Lung (tissue), 11 donors: ENCODE measurements at regions not wholly inside any gene's neighbourhood (a gene's known extent, or its start where the extent isn't known, plus 50 kb on each side); places are given as distances from the start of the nearest gene placed in this dataset.

Experiments
- ATAC-seq: fragments of 200-7000 bp; cut with Tn5 transposase; one replicate; pipeline ENCODE4 v1.9.1; 2020; ENCODE audit warnings: moderate number of reproducible peaks; ENCODE audit not compliant: insufficient read depth, low FRiP score
- DNase-seq, 3 donors: peaks; one replicate each; pipeline ENCODE4 v3.0.0-alpha.2; 2013 to 2017
- H3K27ac ChIP-seq, 2 donors: one replicate each; pipeline ENCODE4 v1.5.1; 2013; ENCODE audit warnings: mild to moderate bottlenecking in 2 of 2, moderate library complexity in 2 of 2, control low read depth in 1 of 2, inconsistent platforms in 1 of 2, low read depth in 1 of 2, low read length in 1 of 2
- H3K27me3 ChIP-seq, 3 donors: one replicate each; pipeline ENCODE4 v1.5.1; 2013; ENCODE audit warnings: low read length in 2 of 3; ENCODE audit not compliant: control insufficient read depth in 3 of 3, insufficient read depth in 3 of 3
- H3K36me3 ChIP-seq, 4 donors: one replicate each; pipeline ENCODE4 v1.5.1; 2013; ENCODE audit warnings: low read length in 4 of 4, mild to moderate bottlenecking in 1 of 4, moderate library complexity in 1 of 4; ENCODE audit not compliant: control insufficient read depth in 4 of 4, insufficient read depth in 4 of 4
- H3K4me1 ChIP-seq, 5 donors: one replicate each; pipeline ENCODE4 v1.5.1; 2013; ENCODE audit warnings: low read length in 5 of 5, mild to moderate bottlenecking in 2 of 5, moderate library complexity in 1 of 5; ENCODE audit not compliant: control insufficient read depth in 5 of 5, insufficient read depth in 5 of 5
- H3K4me3 ChIP-seq: one replicate; pipeline ENCODE4 v1.5.1; 2013; ENCODE audit warnings: mild to moderate bottlenecking, control low read depth, moderate library complexity
- H3K9ac ChIP-seq, 2 donors: one replicate each; pipeline ENCODE4 v1.5.1; 2013; ENCODE audit warnings: low read length in 2 of 2, control low read depth in 1 of 2; ENCODE audit not compliant: insufficient read depth in 1 of 2
- H3K9me3 ChIP-seq, 4 donors: one replicate each; pipeline ENCODE4 v1.5.1; 2013; ENCODE audit warnings: low read length in 3 of 4, mild to moderate bottlenecking in 1 of 4, moderate library complexity in 1 of 4; ENCODE audit not compliant: control insufficient read depth in 4 of 4, insufficient read depth in 3 of 4
- CTCF ChIP-seq: IDR thresholded peaks from 2 replicates; pipeline ENCODE4 v1.5.1; 2012; ENCODE audit warnings: mild to moderate bottlenecking; ENCODE audit errors: control extremely low read depth, extremely low read depth
- whole genome bisulfite sequencing, 2 donors: extraction: QIAGEN DNeasy Blood & Tissue Kit; methylation state at CpG; one replicate each; pipeline ENCODE4 v1.1.7; 2013; 5-methylcytosine and 5-hydroxymethylcytosine counted together
- donor health status: control.
- donor health status: control.
- donor health status: Bipolar disorder and iron deficiency.
- donor health status: healthy.
- donor health status: DM: yes; HTN: yes; CAD: no.

GRCh38 chr7:17497136-17497535 is 198.7 kb downstream of the AHR start:
- no peaks in the 10 kb centered on the region for H3K36me3 ChIP-seq
- H3K4me3 ChIP-seq = no peak overlapping the region
- H3K4me1 ChIP-seq = peaks cover 0 to 7% (median 2%) of the 10 kb centered on the region in 5 donors
- H3K27ac ChIP-seq = no peak overlapping the region
- no peak for ATAC-seq
- TF ChIP-seq CTCF = no peak
- 88 to 93% methylated on average over 1 of the region's 1 CpG for WGBS, 2 donors
- no peak for DNase-seq
- H3K27me3 ChIP-seq = no peaks in the 10 kb centered on the region
- H3K9ac ChIP-seq = no peak overlapping the region
- no peaks in the 10 kb centered on the region for H3K9me3 ChIP-seq

GRCh38 chr7:17497549-17498167 is 199.2 kb downstream of the AHR start:
- no peaks in the 10 kb centered on the region for H3K27me3 ChIP-seq
- H3K27ac ChIP-seq = no peak overlapping the region
- no peak overlapping the region for H3K9ac ChIP-seq
- DNase-seq (no peak), ATAC-seq (no peak)
- peaks cover 0 to 11% (median 2%) of the 10 kb centered on the region in 5 donors for H3K4me1 ChIP-seq
- H3K36me3 ChIP-seq = no peaks in the 10 kb centered on the region
- TF ChIP-seq CTCF = no peak
- no peaks in the 10 kb centered on the region for H3K9me3 ChIP-seq
- H3K4me3 ChIP-seq = no peak overlapping the region
- 71 to 75% methylated on average over 5 of the region's 5 CpGs for WGBS, 2 donors

GRCh38 chr7:17498230-17498629 is 199.8 kb downstream of the AHR start:
- Histone ChIP-seq H3K9me3 (no peaks in the 10 kb centered on the region), H3K4me3 (no peak overlapping the region), H3K27ac (no peak overlapping the region), H3K36me3 (no peaks in the 10 kb centered on the region), H3K9ac (no peak overlapping the region), H3K4me1 (peaks cover 0 to 11% (median 2%) of the 10 kb centered on the region in 5 donors), H3K27me3 (no peaks in the 10 kb centered on the region)
- DNase-seq = no peak
- no peak for ATAC-seq
- 97 to 98% methylated on average over 4 of the region's 4 CpGs for WGBS, 2 donors
- TF ChIP-seq CTCF = no peak

- Histone ChIP-seq H3K4me1 (peaks cover 0 to 19% (median 6%) of the 10 kb centered on the region in 5 donors), H3K27me3 (no peaks in the 10 kb centered on the region), H3K4me3 (no peak overlapping the region), H3K36me3 (no peaks in the 10 kb centered on the region), H3K9ac (no peak overlapping the region), H3K27ac (no peak overlapping the region), H3K9me3 (no peaks in the 10 kb centered on the region)
- ATAC-seq (no peak), DNase-seq (no peak)
- TF ChIP-seq CTCF = no peak
These were observed 202.3 kb downstream of the AHR start for GRCh38 chr7:17500736-17501135.
